ENCODE measurements at regions not wholly inside any gene's neighbourhood (a gene's known extent, or its start where the extent isn't known, plus 50 kb on each side); places are given as distances from the start of the nearest gene placed in this dataset.
A peak's percentile ranks its signal among the peaks of the same experiment; 100 is the strongest.
"Not testable (repeated sequence)": the region's sequence is repeated elsewhere in the genome, so short reads cannot be mapped to it uniquely, and the experiment has no call there.

DNA sequence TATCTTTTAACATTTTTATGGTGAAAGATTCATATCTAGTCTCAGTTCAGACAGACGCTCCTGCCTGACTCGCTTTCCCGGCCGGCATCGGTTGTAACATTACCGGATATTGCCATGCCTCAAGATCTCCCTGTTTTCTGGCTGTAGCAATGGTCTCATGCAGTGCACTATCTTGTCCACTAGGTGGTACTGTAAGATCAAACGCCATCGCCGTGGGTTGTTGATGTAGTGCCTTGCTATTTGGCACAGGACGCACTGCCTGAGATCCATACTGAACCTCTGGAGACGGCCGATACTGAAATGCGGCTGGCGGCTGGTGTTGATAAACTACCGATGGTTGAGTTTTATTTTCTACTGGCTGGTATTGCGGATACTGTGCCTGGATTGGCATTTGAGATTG, 75.9 kb upstream of the ZNF195 start:
- intact Hi-C loops (cut with micrococcal nuclease; ENCODE audit: unreplicated experiment) = loop anchor here (10.0 kb wide), 1 partner anchor 150 kb away; no protein-coding TSS in a partner anchor
- H3K4me1 ChIP-seq (ENCODE audit: insufficient read depth, low read length); H3K27me3 ChIP-seq (ENCODE audit: control insufficient read depth in 1 of 2, insufficient read depth in 2 of 2, low read length in 2 of 2); ATAC-seq; BruUV-seq (replicated peaks); H3K27ac ChIP-seq (ENCODE audit: extremely low read length, insufficient read depth, low read length); H3K36me3 ChIP-seq (replicated peaks in 1 of 2; ENCODE audit: control insufficient read depth in 1 of 2, insufficient read depth in 2 of 2, low read length in 2 of 2); H3K79me2 ChIP-seq (ENCODE audit: insufficient read depth, low read length); H3K9me3 ChIP-seq (ENCODE audit: low read length); H2AFZ ChIP-seq (ENCODE audit: low read length); H3K4me2 ChIP-seq (ENCODE audit: low read depth, low read length); H4K20me1 ChIP-seq (ENCODE audit: insufficient read depth, low read length); POLR2A ChIA-PET; CTCF ChIA-PET (ENCODE audit: low intra/inter-chr PET ratio, low total read pairs); H3K4me3 ChIP-seq (replicated peaks in 1 of 3; ENCODE audit: insufficient read depth in 1 of 3, low read depth in 2 of 3, low read length in 3 of 3); H3K9ac ChIP-seq (ENCODE audit: insufficient read depth, low read depth, low read length); FAIRE-seq; in situ Hi-C loops (cut with HindIII; ENCODE audit: extremely low pct_ligation_motif_present, low pct_unique_long_range_greater_than_20kb); TF ChIP-seq FOXA1 (IDR thresholded peaks at IDR 0.05): not testable (repeated sequence)
- TF ChIP-seq SMC3 (IDR thresholded peaks at IDR 0.05; ENCODE audit: low read length) (peak; percentile 46), FOXA1 (CRISPR knock-in tag; IDR thresholded peaks at IDR 0.05) (peak; percentile 26; the same call in 1 of the 2 replicates), STAG1 (CRISPR knock-in tag; IDR thresholded peaks at IDR 0.05) (peak; percentile 81), RAD21 (CRISPR knock-in tag; IDR thresholded peaks at IDR 0.05) (peak; percentile 58)
- TF ChIP-seq, protein P1, sequence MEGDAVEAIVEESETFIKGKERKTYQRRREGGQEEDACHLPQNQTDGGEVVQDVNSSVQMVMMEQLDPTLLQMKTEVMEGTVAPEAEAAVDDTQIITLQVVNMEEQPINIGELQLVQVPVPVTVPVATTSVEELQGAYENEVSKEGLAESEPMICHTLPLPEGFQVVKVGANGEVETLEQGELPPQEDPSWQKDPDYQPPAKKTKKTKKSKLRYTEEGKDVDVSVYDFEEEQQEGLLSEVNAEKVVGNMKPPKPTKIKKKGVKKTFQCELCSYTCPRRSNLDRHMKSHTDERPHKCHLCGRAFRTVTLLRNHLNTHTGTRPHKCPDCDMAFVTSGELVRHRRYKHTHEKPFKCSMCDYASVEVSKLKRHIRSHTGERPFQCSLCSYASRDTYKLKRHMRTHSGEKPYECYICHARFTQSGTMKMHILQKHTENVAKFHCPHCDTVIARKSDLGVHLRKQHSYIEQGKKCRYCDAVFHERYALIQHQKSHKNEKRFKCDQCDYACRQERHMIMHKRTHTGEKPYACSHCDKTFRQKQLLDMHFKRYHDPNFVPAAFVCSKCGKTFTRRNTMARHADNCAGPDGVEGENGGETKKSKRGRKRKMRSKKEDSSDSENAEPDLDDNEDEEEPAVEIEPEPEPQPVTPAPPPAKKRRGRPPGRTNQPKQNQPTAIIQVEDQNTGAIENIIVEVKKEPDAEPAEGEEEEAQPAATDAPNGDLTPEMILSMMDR (CRISPR knock-in tag; IDR thresholded peaks at IDR 0.05) = peak; percentile 59
- 1% methylated on average over 15 of the region's 16 CpGs for WGBS (ENCODE audit: low lambda C conversion rate)
- peak; percentile 10 for DNase-seq (ENCODE audit: low spot score)

DNA sequence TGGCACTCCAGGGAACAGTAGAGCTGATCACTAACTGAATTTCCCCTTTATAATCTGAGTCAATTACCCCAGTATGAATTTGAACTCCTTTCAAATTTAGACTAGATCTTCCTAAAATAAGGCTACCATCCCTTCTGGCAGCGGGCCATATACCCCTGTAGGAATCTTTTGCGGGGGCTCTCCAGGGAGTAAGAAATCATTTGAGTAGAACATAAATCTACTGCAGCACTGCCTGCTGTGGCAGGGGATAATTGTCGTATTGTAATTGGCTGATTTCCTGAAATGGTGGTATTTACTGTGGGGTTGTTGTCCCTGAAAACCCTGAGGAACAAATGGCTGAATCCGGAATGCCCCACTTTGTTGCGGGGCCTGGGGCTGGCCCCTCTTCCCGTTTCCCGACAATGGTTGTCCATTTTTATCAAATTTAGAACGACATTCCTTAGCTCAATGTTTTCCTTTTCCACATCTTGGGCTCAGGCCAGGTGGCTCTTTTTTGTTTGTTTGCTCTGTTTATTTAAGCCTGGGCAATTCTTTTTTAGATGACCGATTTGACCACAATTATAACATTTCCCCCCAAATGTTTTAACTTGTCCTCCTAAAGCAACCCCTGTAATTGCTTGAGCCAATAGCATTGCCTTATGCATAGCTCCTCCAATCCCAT, 74.8 kb upstream of the ZNF195 start:
- BruUV-seq (replicated peaks); H3K27me3 ChIP-seq (ENCODE audit: control insufficient read depth in 1 of 2, insufficient read depth in 2 of 2, low read length in 2 of 2); ATAC-seq; FAIRE-seq; H3K79me2 ChIP-seq (ENCODE audit: insufficient read depth, low read length); H3K9me3 ChIP-seq (ENCODE audit: low read length); CTCF ChIA-PET (ENCODE audit: low intra/inter-chr PET ratio, low total read pairs); H4K20me1 ChIP-seq (ENCODE audit: insufficient read depth, low read length); H3K9ac ChIP-seq (ENCODE audit: insufficient read depth, low read depth, low read length); H2AFZ ChIP-seq (ENCODE audit: low read length); H3K4me2 ChIP-seq (ENCODE audit: low read depth, low read length); in situ Hi-C loops (cut with HindIII; ENCODE audit: extremely low pct_ligation_motif_present, low pct_unique_long_range_greater_than_20kb); POLR2A ChIA-PET; H3K4me3 ChIP-seq (replicated peaks in 1 of 3; ENCODE audit: insufficient read depth in 1 of 3, low read depth in 2 of 3, low read length in 3 of 3); DNase-seq (ENCODE audit: low spot score); H3K36me3 ChIP-seq (replicated peaks in 1 of 2; ENCODE audit: control insufficient read depth in 1 of 2, insufficient read depth in 2 of 2, low read length in 2 of 2); H3K4me1 ChIP-seq (ENCODE audit: insufficient read depth, low read length); H3K27ac ChIP-seq (ENCODE audit: extremely low read length, insufficient read depth, low read length): not testable (repeated sequence)
- 0% methylated on average over 9 of the region's 9 CpGs for WGBS (ENCODE audit: low lambda C conversion rate)
- intact Hi-C loops (cut with micrococcal nuclease; ENCODE audit: unreplicated experiment) = loop anchor here (10.0 kb wide), 1 partner anchor 151 kb away; no protein-coding TSS in a partner anchor

DNA sequence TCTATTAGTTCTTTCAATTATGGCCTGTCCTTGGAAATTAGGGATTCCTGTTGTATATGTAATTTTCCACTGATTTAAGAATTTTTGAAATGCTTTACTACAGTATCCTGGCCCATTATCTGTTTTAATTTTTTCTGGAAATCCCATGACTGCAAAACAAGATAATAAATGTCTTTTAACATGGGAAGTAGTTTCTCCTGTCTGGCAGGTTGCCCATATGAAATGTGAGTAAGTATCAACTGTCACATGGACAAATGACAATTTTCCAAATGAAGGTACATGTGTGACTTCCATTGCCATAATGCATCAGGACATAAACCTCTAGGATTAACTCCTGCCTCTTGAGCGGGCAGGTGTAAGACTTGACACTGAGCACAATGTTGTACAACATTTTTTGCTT, 71.9 kb upstream of the ZNF195 start:
- H3K27me3 ChIP-seq (ENCODE audit: control insufficient read depth in 1 of 2, insufficient read depth in 2 of 2, low read length in 2 of 2); in situ Hi-C loops (cut with HindIII; ENCODE audit: extremely low pct_ligation_motif_present, low pct_unique_long_range_greater_than_20kb); BruUV-seq (replicated peaks); H3K79me2 ChIP-seq (ENCODE audit: insufficient read depth, low read length); H3K27ac ChIP-seq (ENCODE audit: extremely low read length, insufficient read depth, low read length); POLR2A ChIA-PET; H2AFZ ChIP-seq (ENCODE audit: low read length); FAIRE-seq; ATAC-seq; H3K4me1 ChIP-seq (ENCODE audit: insufficient read depth, low read length); H3K4me2 ChIP-seq (ENCODE audit: low read depth, low read length); CTCF ChIA-PET (ENCODE audit: low intra/inter-chr PET ratio, low total read pairs); H3K36me3 ChIP-seq (replicated peaks in 1 of 2; ENCODE audit: control insufficient read depth in 1 of 2, insufficient read depth in 2 of 2, low read length in 2 of 2); DNase-seq (ENCODE audit: low spot score); H3K4me3 ChIP-seq (replicated peaks in 1 of 3; ENCODE audit: insufficient read depth in 1 of 3, low read depth in 2 of 3, low read length in 3 of 3); H3K9me3 ChIP-seq (ENCODE audit: low read length); H3K9ac ChIP-seq (ENCODE audit: insufficient read depth, low read depth, low read length); H4K20me1 ChIP-seq (ENCODE audit: insufficient read depth, low read length): not testable (repeated sequence)
- WGBS (ENCODE audit: low lambda C conversion rate) = 0% methylated on average over 1 of the region's 1 CpG
- intact Hi-C loops (cut with micrococcal nuclease; ENCODE audit: unreplicated experiment) = loop anchor here (10.0 kb wide), 1 partner anchor 154 kb away; no protein-coding TSS in a partner anchor

All from HepG2 (cell line).